ENCODE measurements at regions not wholly inside any gene's neighbourhood (a gene's known extent, or its start where the extent isn't known, plus 50 kb on each side); places are given as distances from the start of the nearest gene placed in this dataset.

GRCh38 chr2:78541088-78541450, 484.4 kb upstream of the REG3G start:
- DNase-seq (ENCODE audit: low read depth): no peak
- H3K4me3 ChIP-seq (ENCODE audit: low read depth, low read length): no peak overlapping the region
- TF ChIP-seq CTCF (conservative IDR thresholded peaks at IDR 0.05; ENCODE audit: low read depth, low read length): no peak

GRCh38 chr2:78541451-78542267, 483.8 kb upstream of the REG3G start:
- H3K4me3 ChIP-seq (ENCODE audit: low read depth, low read length): no peak overlapping the region
- no peak for TF ChIP-seq CTCF (conservative IDR thresholded peaks at IDR 0.05; ENCODE audit: low read depth, low read length)
- DNase-seq (ENCODE audit: low read depth): no peak

GRCh38 chr2:78546843-78547242, 478.7 kb upstream of the REG3G start:
- H3K4me3 ChIP-seq (ENCODE audit: low read depth, low read length): no peak overlapping the region
- no peak for TF ChIP-seq CTCF (conservative IDR thresholded peaks at IDR 0.05; ENCODE audit: low read depth, low read length)
- no peak for DNase-seq (ENCODE audit: low read depth)

- no peak overlapping the region for H3K4me3 ChIP-seq (ENCODE audit: low read depth, low read length)
- no peak for DNase-seq (ENCODE audit: low read depth)
- no peak for TF ChIP-seq CTCF (conservative IDR thresholded peaks at IDR 0.05; ENCODE audit: low read depth, low read length)
These were observed 475.7 kb upstream of the REG3G start for GRCh38 chr2:78549766-78550165.

GRCh38 chr2:78553866-78554647, 471.4 kb upstream of the REG3G start:
- TF ChIP-seq CTCF (conservative IDR thresholded peaks at IDR 0.05; ENCODE audit: low read depth, low read length): no peak
- no peak for DNase-seq (ENCODE audit: low read depth)
- no peak overlapping the region for H3K4me3 ChIP-seq (ENCODE audit: low read depth, low read length)

GRCh38 chr2:78561876-78562275, 463.6 kb upstream of the REG3G start:
- DNase-seq (ENCODE audit: low read depth): no peak
- no peak overlapping the region for H3K4me3 ChIP-seq (ENCODE audit: low read depth, low read length)
- no peak for TF ChIP-seq CTCF (conservative IDR thresholded peaks at IDR 0.05; ENCODE audit: low read depth, low read length)
